Bone marrow (tissue), 2 donors: ENCODE measurements at regions not wholly inside any gene's neighbourhood (a gene's known extent, or its start where the extent isn't known, plus 50 kb on each side); places are given as distances from the start of the nearest gene placed in this dataset.

Experiments
- DNase-seq, 2 donors: peaks; one replicate each; lab custom pipeline; 2025; lab: John Stamatoyannopoulos, UW

- DNase-seq = peak in 1 of 2 donors; percentile 56
Measured at GRCh38 chr12:89101440-89101839, 250.9 kb downstream of the DUSP6 start.

DNA sequence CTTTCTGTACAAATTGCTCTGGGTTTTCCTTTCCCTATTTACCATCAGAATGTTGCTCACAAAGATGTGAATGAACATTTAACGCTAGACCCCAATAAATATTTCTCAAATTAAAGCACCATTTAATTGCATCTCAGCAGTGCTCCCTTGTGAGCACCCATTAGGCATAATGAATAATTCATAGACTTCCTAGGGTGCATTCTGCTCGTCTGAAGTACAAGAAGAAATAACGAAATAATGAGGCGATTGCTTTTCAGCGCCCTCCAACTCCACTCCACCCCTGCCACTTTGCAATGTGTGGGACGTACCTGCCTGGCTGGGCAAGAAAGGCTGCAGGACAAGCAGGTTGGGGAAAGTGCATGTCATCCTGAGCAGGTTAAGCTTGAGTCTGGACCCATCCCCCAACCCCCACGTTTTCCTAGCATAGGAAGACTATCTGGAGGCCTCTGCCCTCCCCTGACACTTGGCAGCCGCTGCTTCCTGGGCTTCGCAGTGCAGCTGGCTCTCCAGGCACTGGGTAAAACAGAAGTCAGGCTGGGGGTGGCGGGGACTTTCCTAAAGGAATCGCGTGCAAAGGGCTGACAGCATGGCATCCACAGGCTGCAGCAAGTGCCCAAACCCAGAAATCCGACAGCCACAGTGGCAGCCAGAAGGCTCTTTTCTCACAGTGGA is 253.7 kb downstream of the DUSP6 start:
- DNase-seq = no peak

DNA sequence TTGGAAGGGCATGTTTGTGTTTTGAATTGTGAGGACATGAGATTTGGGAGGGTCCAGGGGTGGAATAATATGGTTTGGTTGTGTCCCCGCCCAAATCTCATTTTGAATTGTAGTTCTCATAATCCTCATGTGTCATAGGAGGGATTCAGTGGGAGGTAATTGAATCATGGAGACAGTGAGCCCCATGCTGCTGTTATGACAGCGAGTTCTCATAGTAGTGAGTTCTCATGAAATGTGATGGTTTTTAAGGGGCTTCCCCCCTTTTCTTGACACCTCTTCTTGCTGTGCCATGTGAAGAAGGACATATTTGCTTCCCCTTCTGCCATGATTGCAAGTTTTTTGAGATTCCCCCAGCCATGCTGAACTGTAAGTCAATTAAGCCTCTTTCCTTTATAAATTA is 260.0 kb downstream of the DUSP6 start:
- no peak for DNase-seq

- DNase-seq = no peak
Measured at GRCh38 chr12:89091293-89091841, 260.9 kb downstream of the DUSP6 start.

DNA sequence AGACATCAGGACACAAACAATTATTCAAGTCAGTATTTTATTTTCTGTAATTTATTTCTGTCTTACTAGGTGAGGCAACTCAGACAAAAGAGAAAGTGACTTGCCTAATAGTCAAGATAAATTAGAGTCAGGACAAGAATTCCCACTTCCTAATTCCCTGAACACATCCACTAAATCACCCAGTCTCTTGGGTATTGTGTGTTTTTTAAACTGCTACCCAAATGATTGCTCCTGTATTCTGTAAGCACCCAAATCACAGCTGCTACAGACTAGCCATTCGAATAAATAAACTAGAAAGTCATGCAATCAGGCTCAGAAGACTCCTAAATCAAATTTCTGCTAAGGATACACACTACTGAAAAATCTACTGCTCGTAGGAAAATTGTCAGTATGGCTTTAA is 263.0 kb downstream of the DUSP6 start:
- no peak for DNase-seq

GRCh38 chr12:89087876-89088275 is 264.4 kb downstream of the DUSP6 start:
- no peak for DNase-seq

GRCh38 chr12:89087149-89087825 is 265.0 kb downstream of the DUSP6 start:
- DNase-seq = no peak

DNA sequence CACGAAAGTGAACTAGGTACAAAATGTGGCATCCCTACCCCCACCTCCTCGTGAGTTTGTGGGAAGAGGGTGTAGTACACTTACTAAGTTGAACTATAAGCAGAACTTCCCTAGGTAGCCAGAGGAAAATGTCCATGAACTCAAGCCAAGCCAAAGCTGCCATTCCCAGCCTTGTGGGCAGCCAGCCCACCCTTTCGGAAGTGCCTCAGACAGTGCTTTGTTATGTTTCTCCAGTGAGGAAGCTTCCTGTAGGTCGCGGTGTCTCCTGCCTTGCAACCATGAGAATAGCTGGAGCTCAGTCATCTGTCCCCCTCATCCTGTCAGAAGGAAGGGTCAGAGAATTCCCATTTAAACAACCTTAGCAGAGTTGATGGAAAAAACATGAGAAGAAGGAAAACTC is 266.9 kb downstream of the DUSP6 start:
- no peak for DNase-seq

- no peak for DNase-seq
Measured at GRCh38 chr12:89084751-89085150, 267.6 kb downstream of the DUSP6 start.

- no peak for DNase-seq
Measured at GRCh38 chr12:89083491-89083890, 268.8 kb downstream of the DUSP6 start.

DNA sequence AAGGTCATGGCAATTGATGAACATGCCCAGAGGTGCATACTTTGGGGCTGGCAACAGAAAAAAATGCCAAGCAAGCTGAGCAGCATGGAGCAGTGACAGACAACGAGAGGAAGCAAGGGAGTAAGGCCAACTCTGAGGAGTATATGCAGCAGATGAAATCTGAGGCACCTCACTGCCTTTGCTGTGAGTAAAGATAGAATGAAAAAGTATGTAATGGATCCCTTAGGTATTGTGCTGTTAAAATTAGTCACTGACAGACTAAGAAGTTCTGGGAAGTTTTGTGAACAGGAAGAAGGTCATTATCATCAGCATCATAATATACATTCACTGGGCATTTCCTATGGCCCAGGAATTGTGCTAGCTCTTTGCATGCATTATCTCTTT is 269.9 kb downstream of the DUSP6 start:
- no peak for DNase-seq

GRCh38 chr12:89081719-89082369 is 270.5 kb downstream of the DUSP6 start:
- DNase-seq = no peak

DNA sequence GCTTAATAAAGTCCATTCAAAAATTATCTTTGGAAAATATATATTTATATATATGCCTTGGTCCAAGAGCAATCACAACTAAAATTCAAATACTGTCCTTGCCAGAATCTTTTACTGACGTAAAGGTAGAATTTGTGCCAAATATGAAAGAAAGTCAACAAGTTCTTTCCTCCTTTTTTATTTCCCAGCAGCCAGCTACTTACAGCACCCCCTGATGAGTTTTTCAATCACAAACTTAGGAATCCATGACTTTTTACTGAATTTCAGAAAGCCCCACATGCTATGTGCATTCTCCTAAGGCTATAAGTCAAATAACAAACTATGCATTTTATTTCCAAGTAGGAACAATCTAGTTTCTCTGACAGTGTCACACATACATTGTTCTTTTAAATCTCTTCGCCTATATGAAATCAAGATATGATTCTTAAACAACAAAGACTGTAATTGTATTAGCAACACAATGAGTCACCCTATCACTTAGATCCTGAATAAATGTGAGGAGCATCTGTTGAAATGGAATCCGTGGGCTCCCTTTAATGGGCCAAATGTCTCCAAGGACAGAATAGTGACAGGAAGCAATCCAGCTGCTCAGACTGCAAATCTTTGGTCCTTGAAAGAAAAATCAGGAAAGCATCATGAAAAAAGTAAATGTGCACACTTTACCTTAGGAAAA is 271.4 kb downstream of the DUSP6 start:
- no peak for DNase-seq

DNA sequence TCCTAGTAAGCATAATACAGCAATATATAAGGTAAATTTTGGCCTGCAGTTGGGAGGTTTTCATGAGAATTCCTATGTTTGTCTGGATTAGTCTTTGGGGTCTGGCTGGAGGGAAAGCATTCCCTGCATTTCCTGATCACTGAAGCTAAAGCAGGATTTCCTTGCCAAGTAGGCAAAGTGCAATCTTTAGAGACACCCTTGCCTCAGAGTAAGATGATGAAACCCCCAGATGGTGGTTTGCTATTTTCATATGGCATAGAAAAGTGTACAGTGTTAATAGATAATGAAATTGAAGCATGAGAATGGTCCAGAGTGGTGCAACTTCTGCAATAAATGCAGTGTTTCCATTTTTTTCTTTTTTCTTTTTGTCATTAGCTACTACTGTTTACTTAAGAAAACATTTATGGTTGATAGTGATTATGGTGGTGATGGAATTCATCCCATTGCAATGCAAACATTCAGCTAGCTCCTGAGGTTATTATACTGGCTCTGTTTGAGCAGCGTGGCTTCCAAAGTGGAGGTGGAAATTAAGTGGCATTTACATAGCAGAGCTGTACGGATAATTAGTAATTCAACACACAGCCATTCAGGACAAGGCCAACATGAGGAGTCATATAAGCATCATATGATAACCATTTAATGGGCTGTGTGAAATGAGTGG is 276.3 kb downstream of the DUSP6 start:
- no peak for DNase-seq

- no peak for DNase-seq
Measured at GRCh38 chr12:89073659-89074058, 278.6 kb downstream of the DUSP6 start.

GRCh38 chr12:89073027-89073398 is 279.3 kb downstream of the DUSP6 start:
- DNase-seq = no peak

GRCh38 chr12:89072294-89073026 is 279.8 kb downstream of the DUSP6 start:
- no peak for DNase-seq

DNA sequence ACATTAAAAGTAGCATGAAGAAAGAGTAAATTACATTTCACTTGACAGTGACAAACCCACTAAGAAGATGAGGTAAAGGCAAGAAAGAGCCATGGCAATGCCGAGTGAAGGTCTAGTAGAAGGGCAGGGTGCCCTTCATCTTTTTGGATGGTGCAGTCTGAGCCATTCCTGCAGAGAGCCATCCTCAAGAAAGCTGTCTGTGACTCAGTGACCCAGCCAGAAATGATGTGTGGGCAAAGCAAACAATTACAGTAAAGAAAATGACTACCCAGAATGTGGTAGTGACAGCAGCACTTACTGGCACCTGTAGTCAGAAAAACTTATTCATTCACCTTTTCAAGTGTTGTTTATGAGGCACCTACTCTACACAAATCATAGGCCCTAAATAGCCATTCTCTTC is 281.7 kb downstream of the DUSP6 start:
- DNase-seq = no peak

DNA sequence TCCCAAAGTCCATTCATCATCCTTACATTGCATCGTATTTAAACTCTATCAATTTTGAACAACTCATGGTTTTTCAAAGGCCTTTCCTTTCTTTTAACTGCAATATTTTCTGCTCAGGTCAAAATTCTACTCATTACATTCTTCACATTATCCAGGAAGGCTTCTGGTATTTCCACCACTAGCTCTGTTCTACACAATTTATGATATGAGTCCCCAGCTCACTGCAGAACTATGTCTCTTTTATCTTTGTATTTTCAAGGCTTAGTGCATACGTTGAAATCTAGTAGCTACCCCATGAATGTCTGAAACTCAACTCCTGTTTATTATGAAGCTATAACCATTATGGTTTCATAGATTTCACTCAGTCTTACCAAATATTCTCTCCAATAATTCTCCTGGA is 282.9 kb downstream of the DUSP6 start:
- DNase-seq = no peak

DNA sequence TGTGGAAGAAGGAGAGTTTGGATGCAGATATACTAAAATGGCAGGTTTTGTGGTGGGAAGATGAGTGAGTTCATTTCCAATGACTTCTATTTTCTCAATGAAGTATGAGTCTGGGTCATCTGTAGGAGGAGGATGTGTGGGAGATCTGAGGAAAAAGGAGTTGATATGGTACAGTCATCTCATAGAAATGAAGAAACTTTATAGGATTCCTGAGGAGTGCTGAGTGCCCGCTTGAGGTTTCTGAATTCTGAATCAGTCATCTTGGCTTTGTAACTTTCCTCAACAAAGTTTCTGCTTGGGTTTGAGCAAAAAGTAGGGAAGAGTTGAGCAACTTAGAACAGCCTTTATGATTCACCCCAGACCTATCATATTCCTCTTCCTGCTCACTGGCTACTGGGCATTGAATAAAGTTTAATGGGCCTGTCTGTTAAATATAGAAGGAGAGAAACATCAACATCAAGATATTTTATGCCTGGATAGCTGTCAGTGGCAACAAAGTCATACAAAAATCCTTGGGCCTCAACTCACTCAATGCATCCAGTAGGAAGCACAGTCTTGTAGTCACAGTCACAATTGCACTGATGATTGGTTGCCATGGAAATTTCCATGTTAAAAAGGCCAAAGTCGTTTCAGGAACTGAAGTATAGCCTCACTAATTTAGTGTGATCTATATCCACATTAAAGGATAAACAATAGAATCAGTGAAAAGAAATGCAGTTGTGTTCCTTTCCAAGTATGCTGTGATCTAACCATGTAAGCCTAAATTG is 284.7 kb downstream of the DUSP6 start:
- no peak for DNase-seq

- DNase-seq = no peak
Measured at GRCh38 chr12:89064780-89065179, 287.5 kb downstream of the DUSP6 start.
